Erythroblast (primary cell): ENCODE measurements at regions not wholly inside any gene's neighbourhood (a gene's known extent, or its start where the extent isn't known, plus 50 kb on each side); places are given as distances from the start of the nearest gene placed in this dataset.

ENCODE experiments used
- DNase-seq, 2 experiments: peaks; one replicate each; lab custom pipeline; 2025; lab: John Stamatoyannopoulos, UW
- GATA1 ChIP-seq: IDR thresholded peaks from 2 replicates; pipeline ENCODE4 v1.6.1; 2011; ENCODE audit warnings: low read depth, mild to moderate bottlenecking, control low read depth, low read length, moderate library complexity
- POLR2A ChIP-seq: IDR thresholded peaks from 2 replicates; pipeline ENCODE4 v1.6.1; 2011; ENCODE audit warnings: mild to moderate bottlenecking, low read length

DNA sequence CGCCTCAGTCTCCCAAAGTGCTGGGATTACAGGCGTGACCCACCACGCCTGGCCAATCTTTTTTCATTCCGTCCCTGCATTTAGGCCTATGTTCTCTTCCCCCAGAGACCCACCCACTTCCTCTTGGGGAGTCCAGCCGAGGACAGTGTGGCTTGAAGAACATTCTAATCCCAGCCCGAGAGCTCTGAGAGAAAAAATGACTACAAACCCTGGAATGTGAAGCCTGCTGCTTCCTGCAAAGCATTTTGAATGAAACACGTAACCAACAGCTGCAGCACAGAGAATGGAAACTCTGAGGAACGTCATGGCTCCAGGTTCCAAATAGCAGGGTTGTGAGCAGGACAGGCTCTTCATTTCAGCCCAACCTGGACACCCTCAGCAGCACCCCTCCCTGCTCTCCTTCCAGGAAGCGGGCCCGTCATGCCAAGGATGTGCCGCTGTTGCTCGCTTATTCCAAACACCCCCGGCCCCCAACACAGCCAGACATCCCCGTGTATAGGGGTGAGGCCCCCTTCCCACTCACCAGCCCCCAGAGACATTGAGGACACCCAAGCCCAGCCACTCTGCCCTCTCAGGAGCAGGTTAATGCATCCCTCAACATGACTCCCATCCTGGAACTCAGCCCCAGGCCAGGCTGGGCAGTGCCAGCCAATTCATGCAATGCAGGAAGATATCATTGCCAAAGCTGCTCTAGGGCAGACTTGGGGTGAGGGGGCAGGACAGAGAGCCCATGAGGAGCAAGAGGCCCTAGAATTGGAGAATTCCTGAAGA, 139.8 kb downstream of the ZFP36L2 start:
- TF ChIP-seq GATA1 (no peak), POLR2A (no peak)

DNA sequence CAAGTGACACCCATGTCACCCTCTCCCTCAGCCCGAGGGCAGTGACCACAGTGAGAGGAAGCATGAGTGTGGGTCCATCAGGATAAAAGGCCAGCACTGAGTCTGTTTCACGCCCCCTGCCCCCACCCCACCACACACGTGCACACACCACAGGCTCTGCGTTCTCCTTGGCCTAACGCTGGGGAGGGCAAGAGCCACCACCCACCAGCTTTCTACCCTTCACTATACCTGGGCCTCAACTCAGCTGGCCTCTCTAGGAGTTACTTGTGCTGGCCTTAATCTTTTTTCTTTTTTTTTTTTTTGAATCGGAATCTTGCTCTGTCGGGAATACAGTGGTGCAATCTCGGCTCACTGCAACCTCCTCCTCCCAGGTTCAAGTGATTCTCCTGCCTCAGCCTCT, 140.5 kb downstream of the ZFP36L2 start:
- DNase-seq, result no peak
- no peak for TF ChIP-seq POLR2A

More for the DNA sequence above, 139.8 kb downstream of the ZFP36L2 start:
- no peak for DNase-seq

- TF ChIP-seq GATA1 (no peak), POLR2A (no peak)
- DNase-seq, result no peak
Measured at GRCh38 chr2:43085505-43085904, 140.9 kb downstream of the ZFP36L2 start.

- TF ChIP-seq POLR2A (no peak), GATA1 (no peak)
- DNase-seq, result no peak
Measured at GRCh38 chr2:43084699-43085091, 141.7 kb downstream of the ZFP36L2 start.

GRCh38 chr2:43083710-43084698, 142.4 kb downstream of the ZFP36L2 start:
- no peak for DNase-seq
- TF ChIP-seq POLR2A (no peak), GATA1 (no peak)

GRCh38 chr2:43082903-43083677, 143.3 kb downstream of the ZFP36L2 start:
- TF ChIP-seq GATA1 (no peak), POLR2A (no peak)
- DNase-seq, result no peak

DNA sequence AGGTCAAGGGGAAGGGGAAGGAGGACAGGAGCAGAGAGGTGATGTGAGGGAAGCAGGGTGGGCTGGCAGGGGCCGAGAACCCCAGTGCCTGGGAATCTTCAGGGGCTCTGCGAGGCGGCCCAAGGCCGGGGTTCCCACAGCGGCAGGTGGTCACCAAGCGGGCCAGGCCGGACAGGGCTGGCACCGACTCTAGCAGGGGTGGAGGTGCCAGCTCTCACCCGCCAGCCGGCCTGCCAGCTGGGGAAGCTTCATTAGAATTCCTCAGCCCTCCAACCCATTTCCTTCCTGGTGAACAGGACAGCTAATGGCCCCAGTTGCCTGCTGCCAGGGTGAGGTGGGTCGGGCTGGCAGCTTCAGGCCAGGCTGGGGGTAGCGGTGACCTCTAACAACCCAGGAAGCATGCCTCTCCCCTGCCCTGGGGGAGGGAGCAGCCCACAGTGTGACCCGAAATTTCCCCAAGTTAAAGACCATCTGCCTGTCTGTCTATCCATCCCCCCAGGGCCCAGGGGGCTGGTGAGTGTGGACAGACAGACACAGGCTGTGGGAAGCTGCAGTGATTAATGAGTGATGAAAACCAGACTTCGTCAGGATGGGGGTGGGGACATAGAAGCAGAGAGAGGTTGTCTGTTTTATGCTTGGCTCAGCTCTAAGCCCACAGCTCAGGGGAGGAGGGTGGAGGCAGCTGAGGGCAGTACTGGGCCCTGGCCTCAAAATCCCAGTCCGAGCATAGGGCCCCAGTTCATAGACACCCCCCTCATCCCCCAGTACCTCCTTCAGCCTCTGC, 144.1 kb downstream of the ZFP36L2 start:
- no peak for DNase-seq
- TF ChIP-seq GATA1 (no peak), POLR2A (no peak)

DNA sequence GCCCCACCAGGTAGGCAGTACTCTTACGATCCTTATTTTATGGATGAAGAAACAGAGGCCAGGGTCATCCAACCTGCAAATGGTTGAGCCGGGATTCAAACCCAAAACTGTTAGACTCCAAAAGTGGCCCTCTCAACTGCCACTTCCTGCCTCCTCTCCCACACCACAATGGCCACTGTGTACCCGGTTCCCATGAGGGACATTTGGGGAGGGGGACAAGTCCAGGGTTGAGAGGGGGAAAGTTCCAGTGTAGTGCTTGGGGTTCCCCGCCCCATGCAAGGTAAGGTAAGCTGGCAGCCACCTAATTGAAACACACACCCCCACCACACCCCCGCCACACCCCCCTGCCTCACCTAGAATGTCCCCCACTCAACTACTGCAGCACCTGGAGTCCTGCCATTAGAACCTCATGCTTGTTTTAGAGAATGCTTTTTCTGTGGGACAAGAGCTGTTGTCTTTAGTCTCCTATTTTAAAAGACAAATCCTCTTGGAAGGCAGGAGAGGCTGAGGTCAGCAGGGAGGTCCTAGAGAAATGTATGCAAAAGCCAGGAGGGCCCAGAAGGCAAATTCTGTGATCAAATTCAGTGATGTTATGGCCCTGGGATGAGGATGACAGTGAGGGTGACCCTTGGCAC, 145.2 kb downstream of the ZFP36L2 start:
- DNase-seq, result no peak
- no peak for TF ChIP-seq POLR2A
- no peak for TF ChIP-seq GATA1

DNA sequence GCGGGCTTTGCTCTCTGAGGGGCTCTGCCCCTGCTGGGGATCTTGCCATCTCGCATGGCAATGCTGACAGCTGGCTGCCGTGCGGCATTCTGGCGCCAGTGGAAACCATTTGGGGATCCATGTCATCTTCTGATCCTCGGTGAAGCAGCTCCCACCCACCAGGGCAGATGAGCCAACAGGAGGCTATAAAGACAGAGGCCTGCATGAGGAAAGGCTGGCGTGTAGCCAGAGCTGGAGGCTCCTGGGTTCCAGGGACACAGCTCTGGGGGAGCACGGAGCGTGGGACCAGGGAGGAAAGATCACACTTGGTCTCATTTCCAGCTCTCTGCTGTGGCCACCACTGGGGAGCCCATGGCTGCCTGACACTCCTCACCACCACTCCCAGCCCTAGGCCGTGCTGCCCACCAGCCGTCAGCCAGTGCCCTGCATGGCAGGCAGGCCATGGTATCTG, 145.8 kb downstream of the ZFP36L2 start:
- no peak for DNase-seq
- no peak for TF ChIP-seq POLR2A
- TF ChIP-seq GATA1, result no peak

- DNase-seq, result no peak
Measured at GRCh38 chr2:43078781-43079755, 147.3 kb downstream of the ZFP36L2 start.

GRCh38 chr2:43078301-43078700, 148.1 kb downstream of the ZFP36L2 start:
- no peak for TF ChIP-seq POLR2A
- TF ChIP-seq GATA1, result no peak

More at GRCh38 chr2:43078781-43079755, 147.3 kb downstream of the ZFP36L2 start:
- TF ChIP-seq POLR2A, result no peak
- no peak for TF ChIP-seq GATA1

More at GRCh38 chr2:43078301-43078700, 148.1 kb downstream of the ZFP36L2 start:
- DNase-seq, result no peak
